C4-2B (cell line): ENCODE measurements at regions not wholly inside any gene's neighbourhood (a gene's known extent, or its start where the extent isn't known, plus 50 kb on each side); places are given as distances from the start of the nearest gene placed in this dataset.

ENCODE experiments used
- H3K27ac ChIP-seq: fragments of 450-650 bp; 2 replicates; pipeline ENCODE4 v1.5.1; 2017
- ZFX ChIP-seq: fragments of 450-650 bp; IDR thresholded peaks from 2 replicates; pipeline ENCODE4 v1.6.1; 2017
- TF ChIP-seq, protein P1 (sequence below): fragments of 450-650 bp; conservative IDR thresholded peaks from 2 replicates; pipeline ENCODE4 v1.5.1; 2017; ENCODE audit warnings: mild to moderate bottlenecking

DNA sequence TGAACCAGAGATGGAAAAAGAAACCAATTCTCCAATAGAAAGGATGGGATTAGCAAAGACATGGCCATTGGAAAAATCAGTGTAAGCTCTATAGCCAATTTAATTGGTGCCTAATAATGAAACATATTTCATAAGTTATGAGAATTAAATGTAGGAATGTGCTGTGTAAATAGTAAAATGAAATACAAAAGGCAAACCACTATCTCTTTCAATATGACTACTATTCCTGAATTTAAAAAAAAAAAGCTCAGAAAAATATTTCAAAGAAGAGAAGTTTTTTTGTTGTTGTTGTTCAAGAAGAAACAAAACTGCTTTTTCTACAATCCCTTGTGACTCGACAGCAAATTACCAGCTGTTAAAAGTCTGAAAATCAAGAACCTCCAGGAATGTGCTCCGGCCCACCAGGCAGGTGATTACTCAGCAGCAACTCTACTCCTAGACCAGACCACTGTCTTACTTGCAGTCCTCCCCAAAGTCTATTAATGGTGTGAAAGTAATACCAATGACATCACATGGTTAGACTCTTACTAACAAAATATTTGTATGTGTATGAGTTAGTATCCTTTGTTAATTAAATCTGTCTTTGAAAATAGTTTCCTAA lies 362.4 kb downstream of the KCTD12 start:
- TF ChIP-seq, protein P1, sequence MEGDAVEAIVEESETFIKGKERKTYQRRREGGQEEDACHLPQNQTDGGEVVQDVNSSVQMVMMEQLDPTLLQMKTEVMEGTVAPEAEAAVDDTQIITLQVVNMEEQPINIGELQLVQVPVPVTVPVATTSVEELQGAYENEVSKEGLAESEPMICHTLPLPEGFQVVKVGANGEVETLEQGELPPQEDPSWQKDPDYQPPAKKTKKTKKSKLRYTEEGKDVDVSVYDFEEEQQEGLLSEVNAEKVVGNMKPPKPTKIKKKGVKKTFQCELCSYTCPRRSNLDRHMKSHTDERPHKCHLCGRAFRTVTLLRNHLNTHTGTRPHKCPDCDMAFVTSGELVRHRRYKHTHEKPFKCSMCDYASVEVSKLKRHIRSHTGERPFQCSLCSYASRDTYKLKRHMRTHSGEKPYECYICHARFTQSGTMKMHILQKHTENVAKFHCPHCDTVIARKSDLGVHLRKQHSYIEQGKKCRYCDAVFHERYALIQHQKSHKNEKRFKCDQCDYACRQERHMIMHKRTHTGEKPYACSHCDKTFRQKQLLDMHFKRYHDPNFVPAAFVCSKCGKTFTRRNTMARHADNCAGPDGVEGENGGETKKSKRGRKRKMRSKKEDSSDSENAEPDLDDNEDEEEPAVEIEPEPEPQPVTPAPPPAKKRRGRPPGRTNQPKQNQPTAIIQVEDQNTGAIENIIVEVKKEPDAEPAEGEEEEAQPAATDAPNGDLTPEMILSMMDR = no peak
- TF ChIP-seq ZFX = no peak

DNA sequence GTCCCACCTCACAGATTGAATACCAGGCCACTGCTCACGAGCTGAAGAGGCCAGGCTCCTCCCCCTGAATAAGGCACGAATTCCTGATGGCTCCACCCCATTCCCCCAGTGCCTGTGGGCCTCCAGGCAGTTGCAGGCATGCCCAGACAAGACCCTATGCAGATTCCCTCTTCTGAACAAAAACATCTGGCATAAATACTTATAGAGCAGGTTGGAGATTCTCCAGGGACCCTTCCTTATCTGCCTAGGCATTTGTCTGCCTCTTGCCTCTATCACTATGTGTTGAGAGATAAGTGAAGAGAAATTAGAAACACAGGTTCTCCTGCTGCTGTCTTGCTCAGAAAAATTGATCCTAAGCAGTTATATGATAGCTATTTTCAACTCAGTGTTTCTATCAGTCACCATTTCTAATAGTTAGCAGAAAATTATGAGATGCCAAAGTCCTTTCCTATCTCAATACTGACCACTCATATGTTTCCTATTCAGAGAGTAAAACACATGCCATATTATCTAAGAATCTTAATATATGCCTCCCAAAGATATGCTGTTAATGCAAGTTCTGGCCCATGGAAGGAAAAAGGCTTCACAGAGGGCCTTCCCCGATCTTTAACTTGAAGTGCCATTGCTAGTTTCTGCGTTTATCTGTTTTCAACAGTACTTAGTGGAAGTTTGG lies 364.0 kb downstream of the KCTD12 start:
- TF ChIP-seq ZFX = no peak
- TF ChIP-seq, protein P1 = no peak
- H3K27ac ChIP-seq = no peak overlapping the region

More for the DNA sequence above, 362.4 kb downstream of the KCTD12 start:
- H3K27ac ChIP-seq = no peak overlapping the region

DNA sequence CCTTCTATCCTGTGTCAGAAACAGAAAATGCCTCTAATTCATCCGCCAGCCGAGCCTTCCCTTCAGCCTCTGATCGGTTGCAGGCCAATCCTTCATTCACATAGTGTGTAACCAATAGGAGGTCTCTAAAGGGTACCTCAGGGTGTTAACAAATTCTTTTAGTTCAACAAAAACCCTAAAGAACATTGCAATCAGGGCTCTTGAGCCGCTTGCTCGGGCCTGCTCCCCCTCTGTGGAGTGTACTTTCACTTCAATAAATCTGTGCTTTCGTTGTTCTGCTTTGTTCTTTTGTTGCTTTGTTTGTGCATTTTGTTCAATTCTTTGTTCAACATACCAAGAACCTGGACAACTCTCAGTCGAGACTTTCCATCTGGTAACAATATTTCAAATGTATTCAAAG lies 366.5 kb downstream of the KCTD12 start:
- no peak for TF ChIP-seq ZFX
- H3K27ac ChIP-seq = no peak overlapping the region

DNA sequence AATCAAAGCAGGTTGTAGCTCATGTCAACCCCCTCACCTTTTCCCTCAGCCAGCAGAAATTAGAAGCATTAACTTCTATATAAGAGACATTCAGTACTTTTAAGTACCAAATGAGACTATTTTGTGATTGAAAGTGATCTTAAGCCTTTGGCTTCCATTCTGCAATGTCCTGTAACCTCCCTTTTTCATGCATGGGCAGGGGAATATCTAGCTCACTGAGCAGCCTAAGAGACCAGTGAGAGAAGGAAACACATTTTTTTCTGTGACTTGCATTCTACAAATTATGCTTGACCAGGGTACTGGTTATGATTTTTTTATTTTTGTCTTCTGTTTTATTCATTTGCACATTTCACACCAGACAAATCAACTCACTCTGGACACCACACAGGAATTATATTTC lies 369.6 kb downstream of the KCTD12 start:
- no peak overlapping the region for H3K27ac ChIP-seq
- TF ChIP-seq, protein P1 = no peak
- TF ChIP-seq ZFX = no peak

DNA sequence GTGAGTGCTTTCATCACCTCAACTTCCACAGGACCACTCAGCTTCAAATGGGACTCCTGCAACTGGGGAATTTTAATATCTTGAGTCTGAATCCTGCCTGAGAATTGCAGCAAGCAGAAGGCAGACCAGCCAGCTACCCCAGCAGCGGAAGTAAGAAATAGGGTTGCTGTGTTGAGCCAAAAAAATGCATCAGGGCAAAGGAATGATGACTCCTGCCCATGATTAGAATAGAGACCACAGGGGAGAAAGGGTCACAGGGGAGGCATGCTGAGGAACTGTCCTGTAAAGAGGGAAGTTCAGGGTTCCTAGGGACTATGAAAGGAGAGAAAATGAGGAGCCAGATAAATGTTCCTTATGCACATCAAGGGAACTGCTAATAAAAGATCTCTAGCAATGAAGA lies 370.2 kb downstream of the KCTD12 start:
- H3K27ac ChIP-seq = no peak overlapping the region
- TF ChIP-seq, protein P1 = no peak

DNA sequence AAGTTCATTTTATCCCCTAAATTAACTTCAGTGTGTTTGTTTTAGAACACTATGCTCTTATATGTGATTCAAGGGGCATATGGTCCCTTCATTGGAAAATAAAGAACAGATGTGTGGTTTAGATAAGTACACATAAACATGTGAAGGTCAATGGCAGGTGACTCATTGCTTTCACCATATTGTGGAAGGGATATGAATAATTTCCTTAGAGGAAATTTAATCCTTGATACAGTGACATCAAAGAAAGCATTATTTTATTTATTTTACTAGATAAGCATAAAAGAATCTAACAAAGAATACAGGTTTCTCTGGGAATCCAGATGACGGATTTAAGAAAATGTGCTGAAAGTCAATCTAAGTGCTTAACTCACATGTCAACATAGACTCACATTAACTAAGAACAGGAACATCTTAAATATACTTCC lies 373.5 kb downstream of the KCTD12 start:
- H3K27ac ChIP-seq = no peak overlapping the region
- no peak for TF ChIP-seq ZFX
- TF ChIP-seq, protein P1 = no peak

DNA sequence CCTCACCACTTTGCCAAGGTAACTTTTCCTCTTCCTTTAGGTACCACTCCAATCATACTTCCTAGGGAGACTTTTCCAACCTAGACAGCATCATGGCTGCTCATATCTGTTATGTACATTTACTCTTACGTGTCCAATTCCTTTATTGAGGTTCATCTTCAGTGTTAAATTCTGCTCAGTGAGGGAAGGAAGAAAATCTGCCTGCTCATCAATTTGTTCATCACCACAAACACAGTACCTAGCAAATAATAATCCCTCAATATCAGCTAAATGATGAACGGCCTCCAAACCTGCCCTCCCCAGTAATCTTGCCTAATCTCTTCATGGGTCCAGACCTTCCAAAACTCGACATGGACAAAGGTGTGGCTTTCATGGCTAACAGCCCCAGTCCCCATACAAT lies 380.8 kb downstream of the KCTD12 start:
- TF ChIP-seq, protein P1 = no peak
- TF ChIP-seq ZFX = no peak
- no peak overlapping the region for H3K27ac ChIP-seq

DNA sequence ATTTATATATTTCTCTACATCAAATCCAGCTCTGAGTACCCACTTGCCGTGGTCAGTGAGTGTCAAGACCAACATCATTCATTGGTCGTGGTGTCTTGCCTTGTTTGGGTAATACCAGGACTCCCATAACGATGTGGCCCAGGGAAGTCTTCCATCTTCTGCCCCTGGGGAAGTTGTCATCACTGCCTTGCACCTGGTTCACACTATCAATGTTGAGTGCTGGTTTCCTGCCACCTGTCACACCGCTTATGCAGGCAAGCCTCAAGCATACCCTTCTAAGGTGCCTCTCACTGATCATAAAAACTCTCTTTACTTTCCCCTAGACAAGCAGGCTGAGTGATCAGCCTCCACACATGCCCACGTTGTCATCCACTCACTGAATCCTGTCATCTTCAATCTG lies 382.4 kb downstream of the KCTD12 start:
- TF ChIP-seq, protein P1 = no peak
- no peak overlapping the region for H3K27ac ChIP-seq
